ENCODE measurements at regions not wholly inside any gene's neighbourhood (a gene's known extent, or its start where the extent isn't known, plus 50 kb on each side); places are given as distances from the start of the nearest gene placed in this dataset.

DNA sequence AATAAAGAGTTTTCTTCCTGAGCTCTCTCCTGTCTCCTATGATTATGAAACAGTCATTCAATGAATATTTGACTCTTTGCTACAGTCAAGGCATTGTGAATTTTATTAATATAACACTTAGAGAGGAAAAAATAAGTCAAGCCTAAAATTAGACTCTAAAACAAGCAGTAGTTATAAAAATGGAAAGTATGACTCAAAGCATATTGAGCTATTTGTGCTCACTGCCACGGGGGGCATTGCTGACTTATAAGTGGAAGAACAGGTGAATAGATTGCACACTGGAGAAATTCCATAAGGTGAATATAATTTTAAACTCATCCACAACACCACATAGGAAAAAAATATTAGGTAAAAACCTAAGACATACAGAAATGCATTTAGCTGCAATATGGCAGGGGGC, 87.7 kb upstream of the CCDC196 start:
- DNase-seq (ENCODE audit: extremely low spot score), result no peak
- TF ChIP-seq, protein P1, sequence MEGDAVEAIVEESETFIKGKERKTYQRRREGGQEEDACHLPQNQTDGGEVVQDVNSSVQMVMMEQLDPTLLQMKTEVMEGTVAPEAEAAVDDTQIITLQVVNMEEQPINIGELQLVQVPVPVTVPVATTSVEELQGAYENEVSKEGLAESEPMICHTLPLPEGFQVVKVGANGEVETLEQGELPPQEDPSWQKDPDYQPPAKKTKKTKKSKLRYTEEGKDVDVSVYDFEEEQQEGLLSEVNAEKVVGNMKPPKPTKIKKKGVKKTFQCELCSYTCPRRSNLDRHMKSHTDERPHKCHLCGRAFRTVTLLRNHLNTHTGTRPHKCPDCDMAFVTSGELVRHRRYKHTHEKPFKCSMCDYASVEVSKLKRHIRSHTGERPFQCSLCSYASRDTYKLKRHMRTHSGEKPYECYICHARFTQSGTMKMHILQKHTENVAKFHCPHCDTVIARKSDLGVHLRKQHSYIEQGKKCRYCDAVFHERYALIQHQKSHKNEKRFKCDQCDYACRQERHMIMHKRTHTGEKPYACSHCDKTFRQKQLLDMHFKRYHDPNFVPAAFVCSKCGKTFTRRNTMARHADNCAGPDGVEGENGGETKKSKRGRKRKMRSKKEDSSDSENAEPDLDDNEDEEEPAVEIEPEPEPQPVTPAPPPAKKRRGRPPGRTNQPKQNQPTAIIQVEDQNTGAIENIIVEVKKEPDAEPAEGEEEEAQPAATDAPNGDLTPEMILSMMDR (IDR thresholded peaks at IDR 0.05; ENCODE audit: control extremely low read depth, extremely low read depth, low read depth, missing control alignments), result no peak
- ChIA-PET CTCF (interaction anchor here (0.7 to 8.8 kb wide), 6 partner anchors 9 to 961 kb away, joined by 3 to 138 read pairs (median 3); partner anchors contain the start of genes ATP6V1D and EIF2S1), POLR2A (no interaction called here)

DNA sequence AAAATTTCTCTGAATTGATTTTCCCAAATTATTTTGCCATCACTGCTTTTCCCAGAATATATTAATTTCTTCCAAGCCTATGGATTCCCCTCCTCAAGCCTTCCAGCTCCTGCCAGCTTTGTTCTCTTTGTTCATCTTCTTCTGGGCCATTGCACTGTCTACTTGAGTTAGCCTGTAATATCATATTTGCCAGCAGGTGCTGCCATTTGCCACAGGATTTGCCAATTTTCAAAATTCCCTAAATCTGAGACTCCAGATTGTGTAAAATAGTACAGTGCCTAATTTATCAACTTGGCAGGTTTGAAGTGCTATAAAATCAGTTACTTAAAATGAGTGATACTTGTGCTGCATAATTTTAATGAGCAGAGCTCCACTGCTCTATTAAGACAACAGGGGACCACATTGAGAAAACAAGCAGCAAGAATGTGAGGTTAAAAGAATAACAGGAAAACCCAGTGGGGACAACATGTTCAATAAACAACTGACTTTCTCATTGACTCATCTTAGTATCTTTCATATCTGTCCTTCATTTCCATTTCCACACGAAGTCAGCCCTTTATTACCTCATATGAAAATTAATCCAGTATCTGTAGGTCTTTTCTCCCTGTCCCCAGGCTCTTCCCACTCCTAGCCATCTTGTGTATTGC, 84.6 kb upstream of the CCDC196 start:
- no peak for DNase-seq (ENCODE audit: extremely low spot score)
- ChIA-PET POLR2A (no interaction called here), CTCF (interaction anchor here (0.6 to 8.8 kb wide), 9 partner anchors 9 to 1170 kb away, joined by 3 to 138 read pairs (median 5); no protein-coding TSS in a partner anchor)
- TF ChIP-seq, protein P1 (IDR thresholded peaks at IDR 0.05; ENCODE audit: control extremely low read depth, extremely low read depth, low read depth, missing control alignments), result peak; percentile 67

DNA sequence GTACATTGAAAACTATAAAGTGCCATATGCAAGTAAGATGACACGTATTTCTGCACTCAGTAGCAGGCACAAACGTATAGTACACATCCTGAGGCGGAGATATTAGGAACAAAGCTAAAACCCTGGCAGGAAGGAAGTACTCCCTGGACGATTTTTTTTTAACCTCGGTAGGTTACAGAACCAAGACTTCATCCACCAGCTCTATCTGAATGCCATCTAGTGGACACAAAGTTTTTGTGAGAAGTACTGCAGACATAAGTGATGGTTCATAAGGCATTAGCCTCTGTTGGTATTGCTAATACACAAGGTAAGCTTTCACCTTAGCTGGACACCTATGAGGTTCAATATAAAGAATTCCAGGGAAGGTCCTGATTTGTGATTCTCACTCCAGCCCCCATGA, 83.0 kb upstream of the CCDC196 start:
- POLR2A ChIA-PET, result no interaction called here
- DNase-seq (ENCODE audit: extremely low spot score), result peak; percentile 11
- CTCF ChIA-PET, result interaction anchor here (0.8 to 8.8 kb wide), 28 partner anchors 8 to 1238 kb away, joined by 3 to 138 read pairs (median 4); partner anchors contain the start of genes ATP6V1D and EIF2S1
- TF ChIP-seq, protein P1 (IDR thresholded peaks at IDR 0.05; ENCODE audit: control extremely low read depth, extremely low read depth, low read depth, missing control alignments), result peak; percentile 49

DNA sequence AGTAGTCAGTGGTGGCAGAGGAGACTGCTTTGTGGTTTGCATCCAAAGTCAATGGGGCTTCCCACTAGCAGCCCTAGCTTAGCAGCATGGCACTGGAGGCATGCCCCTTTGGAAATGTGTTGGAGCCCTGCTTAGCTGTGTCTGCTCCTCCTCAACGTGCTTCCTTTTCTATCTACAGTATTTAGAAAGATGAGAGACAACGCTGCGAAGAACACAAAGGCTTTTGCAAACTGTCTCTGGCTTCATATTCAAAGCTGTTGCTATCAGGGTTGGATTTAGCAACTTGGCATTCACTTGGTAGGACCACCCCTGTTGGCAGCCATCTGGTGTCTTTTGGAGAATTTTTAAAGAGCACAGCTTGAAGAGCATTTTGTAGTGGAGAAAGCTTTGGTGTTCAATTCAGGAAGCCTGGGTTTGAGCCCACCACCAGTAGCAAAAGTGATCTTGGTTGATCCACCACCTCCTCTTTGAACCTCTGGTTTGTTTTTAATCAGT, 82.1 kb upstream of the CCDC196 start:
- DNase-seq (ENCODE audit: extremely low spot score), result no peak
- TF ChIP-seq, protein P1 (IDR thresholded peaks at IDR 0.05; ENCODE audit: control extremely low read depth, extremely low read depth, low read depth, missing control alignments), result no peak
- ChIA-PET CTCF (interaction anchor here (0.8 to 8.8 kb wide), 13 partner anchors 7 to 768 kb away, joined by 3 to 138 read pairs (median 7); no protein-coding TSS in a partner anchor), POLR2A (no interaction called here)

DNA sequence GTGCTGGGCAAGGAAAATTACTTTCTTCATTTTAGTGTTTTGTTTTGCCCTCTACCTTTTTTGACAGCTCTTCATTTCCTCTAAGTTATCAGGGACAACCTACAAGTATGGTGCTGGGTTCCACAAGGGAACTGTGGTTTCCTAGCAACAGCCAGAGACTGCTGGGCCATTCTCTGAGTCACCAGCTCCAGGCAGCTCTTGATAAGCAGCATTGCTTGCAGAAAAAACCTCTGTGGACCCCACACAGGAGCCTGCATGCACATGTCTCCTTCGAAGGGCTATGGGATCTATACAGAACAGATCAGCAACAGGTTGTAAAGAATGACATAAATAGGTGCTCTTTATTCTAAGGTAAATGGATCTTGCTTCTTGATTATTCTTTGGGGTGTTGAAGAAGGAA, 81.0 kb upstream of the CCDC196 start:
- TF ChIP-seq, protein P1 (IDR thresholded peaks at IDR 0.05; ENCODE audit: control extremely low read depth, extremely low read depth, low read depth, missing control alignments), result no peak
- POLR2A ChIA-PET, result no interaction called here
- CTCF ChIA-PET, result interaction anchor here (5.0 to 8.8 kb wide), 2 partner anchors 13 to 45 kb away, joined by 25 to 138 read pairs; no protein-coding TSS in a partner anchor
- no peak for DNase-seq (ENCODE audit: extremely low spot score)

DNA sequence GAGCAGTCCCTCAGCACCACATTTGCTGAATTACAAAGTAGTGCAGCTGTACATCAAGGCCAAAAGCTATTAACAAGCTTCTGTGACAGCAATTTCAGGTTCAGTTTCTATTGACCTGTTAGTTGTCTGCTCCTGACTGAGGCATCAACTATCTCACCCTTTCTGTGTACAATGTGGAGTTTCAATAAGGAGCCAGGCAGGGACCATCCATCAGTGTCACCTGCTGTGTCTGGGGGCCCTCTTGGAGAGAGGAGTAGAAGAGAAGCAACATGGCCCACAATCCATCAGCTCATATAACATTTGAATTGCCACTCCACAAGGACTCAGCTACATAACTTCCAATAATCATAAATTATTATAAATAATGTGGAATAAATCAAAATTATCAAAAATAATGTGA, 72.3 kb upstream of the CCDC196 start:
- TF ChIP-seq, protein P1 (IDR thresholded peaks at IDR 0.05; ENCODE audit: control extremely low read depth, extremely low read depth, low read depth, missing control alignments), result no peak
- CTCF ChIA-PET, result interaction anchor here (0.9 to 1.0 kb wide), 3 partner anchors 11 to 54 kb away, joined by 3 to 4 read pairs (median 3); no protein-coding TSS in a partner anchor
- DNase-seq (ENCODE audit: extremely low spot score), result no peak
- POLR2A ChIA-PET, result interaction anchor here (0.5 kb wide), 1 partner anchor 94 kb away, joined by 3 read pairs; no protein-coding TSS in a partner anchor
